ENCODE measurements at regions not wholly inside any gene's neighbourhood (a gene's known extent, or its start where the extent isn't known, plus 50 kb on each side); places are given as distances from the start of the nearest gene placed in this dataset.

DNA sequence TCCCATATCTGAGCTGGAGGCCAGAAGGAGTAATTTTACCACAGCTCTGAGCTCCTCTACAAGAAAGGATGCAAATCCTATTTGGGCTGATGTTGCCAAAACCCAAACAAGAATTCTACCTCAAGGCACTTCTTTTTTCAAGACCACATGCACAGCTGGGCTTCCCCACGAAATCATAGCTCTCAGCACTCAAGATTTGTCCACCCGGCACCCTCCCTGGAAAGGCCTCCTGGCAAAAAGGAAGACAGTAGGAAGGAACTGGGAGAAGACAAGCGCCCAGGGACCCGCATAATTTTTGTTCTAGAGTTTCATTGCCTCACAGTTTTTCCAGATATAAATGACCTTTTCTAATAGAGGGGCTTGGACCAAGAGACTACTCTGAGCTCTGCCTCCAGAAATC lies 90.5 kb downstream of the BANF2 start:
- no peak for TF ChIP-seq ZFX (IDR thresholded peaks at IDR 0.05; ENCODE audit: borderline replicate concordance)
- TF ChIP-seq, protein P1, sequence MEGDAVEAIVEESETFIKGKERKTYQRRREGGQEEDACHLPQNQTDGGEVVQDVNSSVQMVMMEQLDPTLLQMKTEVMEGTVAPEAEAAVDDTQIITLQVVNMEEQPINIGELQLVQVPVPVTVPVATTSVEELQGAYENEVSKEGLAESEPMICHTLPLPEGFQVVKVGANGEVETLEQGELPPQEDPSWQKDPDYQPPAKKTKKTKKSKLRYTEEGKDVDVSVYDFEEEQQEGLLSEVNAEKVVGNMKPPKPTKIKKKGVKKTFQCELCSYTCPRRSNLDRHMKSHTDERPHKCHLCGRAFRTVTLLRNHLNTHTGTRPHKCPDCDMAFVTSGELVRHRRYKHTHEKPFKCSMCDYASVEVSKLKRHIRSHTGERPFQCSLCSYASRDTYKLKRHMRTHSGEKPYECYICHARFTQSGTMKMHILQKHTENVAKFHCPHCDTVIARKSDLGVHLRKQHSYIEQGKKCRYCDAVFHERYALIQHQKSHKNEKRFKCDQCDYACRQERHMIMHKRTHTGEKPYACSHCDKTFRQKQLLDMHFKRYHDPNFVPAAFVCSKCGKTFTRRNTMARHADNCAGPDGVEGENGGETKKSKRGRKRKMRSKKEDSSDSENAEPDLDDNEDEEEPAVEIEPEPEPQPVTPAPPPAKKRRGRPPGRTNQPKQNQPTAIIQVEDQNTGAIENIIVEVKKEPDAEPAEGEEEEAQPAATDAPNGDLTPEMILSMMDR (IDR thresholded peaks at IDR 0.05) = no peak
- H3K27ac ChIP-seq = no peak overlapping the region

GRCh38 chr20:17787816-17788215 lies 88.0 kb downstream of the BANF2 start:
- H3K27ac ChIP-seq = no peak overlapping the region
- TF ChIP-seq, protein P1 (IDR thresholded peaks at IDR 0.05) = no peak
- TF ChIP-seq ZFX (IDR thresholded peaks at IDR 0.05; ENCODE audit: borderline replicate concordance) = no peak

DNA sequence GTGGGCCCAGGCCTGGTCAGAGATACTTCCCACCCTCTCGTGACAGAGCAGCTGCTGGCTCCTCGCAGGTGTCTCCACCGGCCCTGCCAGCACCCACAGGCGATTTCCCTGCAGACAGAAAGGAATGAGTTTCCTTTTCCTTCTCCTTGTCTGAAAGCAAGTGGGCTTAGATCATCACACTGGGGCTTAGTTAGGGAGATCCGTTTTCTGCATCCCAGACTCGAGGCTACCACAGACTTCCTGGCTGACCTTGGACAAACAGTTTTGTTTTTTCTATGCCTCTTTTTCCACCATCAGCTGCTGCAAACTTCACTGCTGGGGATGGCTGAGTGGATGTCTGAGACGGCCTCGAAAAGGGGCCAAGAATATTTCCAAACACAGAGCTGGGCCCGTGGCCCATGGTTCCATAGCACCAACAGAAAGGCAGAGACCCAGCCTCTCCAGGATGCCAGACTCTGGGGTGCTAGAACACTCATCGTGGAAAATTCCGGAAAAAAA lies 86.5 kb downstream of the BANF2 start:
- TF ChIP-seq, protein P1 (IDR thresholded peaks at IDR 0.05) = no peak
- TF ChIP-seq ZFX (IDR thresholded peaks at IDR 0.05; ENCODE audit: borderline replicate concordance) = no peak

More for the DNA sequence above, 86.5 kb downstream of the BANF2 start:
- H3K27ac ChIP-seq = no peak overlapping the region

Measured in 22Rv1 (cell line).